ENCODE measurements at regions not wholly inside any gene's neighbourhood (a gene's known extent, or its start where the extent isn't known, plus 50 kb on each side); places are given as distances from the start of the nearest gene placed in this dataset.

DNA sequence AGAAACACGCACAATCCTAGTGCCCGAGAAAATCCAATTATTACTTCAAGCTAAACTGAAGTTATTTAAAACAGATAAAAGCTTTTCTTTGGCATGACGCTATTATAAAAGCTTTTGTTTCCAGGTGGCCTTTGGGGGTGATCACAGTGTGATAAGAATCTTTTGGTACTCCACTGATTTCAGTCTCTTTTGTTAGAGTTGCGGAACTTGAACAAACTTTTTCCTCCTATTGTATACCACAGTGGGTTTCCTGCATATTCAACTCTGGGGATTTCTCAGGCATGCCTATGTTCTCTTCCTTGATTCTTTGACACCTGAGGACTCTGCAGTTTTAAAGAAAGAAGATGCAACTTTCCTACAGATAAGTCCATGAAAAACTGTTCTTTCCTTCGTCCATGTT is 99.7 kb upstream of the PITRM1 start:
- no peak overlapping the region for H3K9ac ChIP-seq (ENCODE audit: insufficient read length)
- H3K4me3 ChIP-seq: no peak overlapping the region
- no peak for DNase-seq (ENCODE audit: low read depth, low spot score)
- TF ChIP-seq POLR2AphosphoS5 (IDR thresholded peaks at IDR 0.05; ENCODE audit: borderline replicate concordance, low read depth, low read length) (no peak), FOXP2 (optimal IDR thresholded peaks at IDR 0.05; ENCODE audit: control extremely low read depth, extremely low read length, insufficient read depth) (no peak), EZH2 (IDR thresholded peaks at IDR 0.05) (no peak)
- no peaks in the 10 kb centered on the region for H3K36me3 ChIP-seq (ENCODE audit: insufficient read depth, low read length)
- no peak overlapping the region for H3K27ac ChIP-seq
- no peaks in the 10 kb centered on the region for H3K9me3 ChIP-seq (ENCODE audit: low read depth, low read length)

DNA sequence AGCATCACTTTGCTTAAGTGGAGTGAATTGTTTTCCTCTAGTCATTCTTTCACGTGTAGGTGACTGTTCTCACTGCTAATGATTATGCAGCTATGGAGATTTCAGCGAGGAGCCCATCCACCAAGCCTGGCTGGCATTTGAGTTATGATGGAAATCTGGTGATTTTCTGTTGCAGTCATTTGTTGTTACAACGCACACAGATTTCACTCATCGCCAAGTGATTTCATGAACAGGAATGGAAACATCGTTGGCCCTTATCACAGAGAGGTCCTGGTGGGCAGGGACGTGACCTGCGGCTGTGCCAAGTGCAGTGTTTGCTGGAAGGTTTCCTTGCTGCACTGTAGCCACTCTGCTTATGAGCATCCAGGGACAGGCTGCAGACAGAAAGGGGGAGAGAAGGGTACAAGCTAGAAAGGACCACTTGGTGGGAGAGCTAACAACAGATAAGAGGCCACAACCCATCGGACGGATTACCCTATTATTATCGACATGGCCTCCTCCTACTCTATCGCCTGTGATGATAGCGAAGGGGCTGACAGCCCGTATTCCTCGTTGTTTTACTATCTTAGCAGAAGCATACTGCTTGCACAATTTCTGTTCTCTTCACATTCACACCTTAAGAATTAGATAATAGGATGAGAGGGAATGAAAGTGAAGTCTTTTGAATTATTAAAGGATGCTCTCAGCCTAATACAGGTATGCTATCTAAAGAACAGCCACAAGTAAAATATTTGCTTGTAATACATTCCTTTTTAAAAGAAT is 99.0 kb upstream of the PITRM1 start:
- no peak for DNase-seq (ENCODE audit: low read depth, low spot score)
- H3K27ac ChIP-seq: no peak overlapping the region
- TF ChIP-seq POLR2AphosphoS5 (IDR thresholded peaks at IDR 0.05; ENCODE audit: borderline replicate concordance, low read depth, low read length) (no peak), FOXP2 (optimal IDR thresholded peaks at IDR 0.05; ENCODE audit: control extremely low read depth, extremely low read length, insufficient read depth) (no peak), EZH2 (IDR thresholded peaks at IDR 0.05) (no peak)
- H3K36me3 ChIP-seq (ENCODE audit: insufficient read depth, low read length): no peaks in the 10 kb centered on the region
- H3K4me3 ChIP-seq: no peak overlapping the region
- no peak overlapping the region for H3K9ac ChIP-seq (ENCODE audit: insufficient read length)
- no peaks in the 10 kb centered on the region for H3K9me3 ChIP-seq (ENCODE audit: low read depth, low read length)

- Histone ChIP-seq H3K9me3 (ENCODE audit: low read depth, low read length) (no peaks in the 10 kb centered on the region), H3K9ac (ENCODE audit: insufficient read length) (no peak overlapping the region), H3K27ac (no peak overlapping the region), H3K4me3 (no peak overlapping the region), H3K36me3 (ENCODE audit: insufficient read depth, low read length) (no peaks in the 10 kb centered on the region)
- DNase-seq (ENCODE audit: low read depth, low spot score): no peak
- TF ChIP-seq POLR2AphosphoS5 (IDR thresholded peaks at IDR 0.05; ENCODE audit: borderline replicate concordance, low read depth, low read length): no peak
- TF ChIP-seq FOXP2 (optimal IDR thresholded peaks at IDR 0.05; ENCODE audit: control extremely low read depth, extremely low read length, insufficient read depth): no peak
- no peak for TF ChIP-seq EZH2 (IDR thresholded peaks at IDR 0.05)
Measured at GRCh38 chr10:3270577-3271316, 98.2 kb upstream of the PITRM1 start.

GRCh38 chr10:3268025-3268424 is 95.4 kb upstream of the PITRM1 start:
- DNase-seq (ENCODE audit: low read depth, low spot score): no peak

GRCh38 chr10:3265088-3265487 is 92.5 kb upstream of the PITRM1 start:
- no peak overlapping the region for H3K4me3 ChIP-seq
- DNase-seq (ENCODE audit: low read depth, low spot score): no peak
- no peak overlapping the region for H3K27ac ChIP-seq
- no peaks in the 10 kb centered on the region for H3K9me3 ChIP-seq (ENCODE audit: low read depth, low read length)
- H3K9ac ChIP-seq (ENCODE audit: insufficient read length): no peak overlapping the region
- TF ChIP-seq POLR2AphosphoS5 (IDR thresholded peaks at IDR 0.05; ENCODE audit: borderline replicate concordance, low read depth, low read length) (no peak), FOXP2 (optimal IDR thresholded peaks at IDR 0.05; ENCODE audit: control extremely low read depth, extremely low read length, insufficient read depth) (no peak), EZH2 (IDR thresholded peaks at IDR 0.05) (no peak)
- H3K36me3 ChIP-seq (ENCODE audit: insufficient read depth, low read length): no peaks in the 10 kb centered on the region

More at GRCh38 chr10:3268025-3268424, 95.4 kb upstream of the PITRM1 start:
- Histone ChIP-seq H3K36me3 (ENCODE audit: insufficient read depth, low read length) (no peaks in the 10 kb centered on the region), H3K9me3 (ENCODE audit: low read depth, low read length) (no peaks in the 10 kb centered on the region), H3K27ac (no peak overlapping the region), H3K9ac (ENCODE audit: insufficient read length) (no peak overlapping the region), H3K4me3 (no peak overlapping the region)
- TF ChIP-seq EZH2 (IDR thresholded peaks at IDR 0.05) (no peak), POLR2AphosphoS5 (IDR thresholded peaks at IDR 0.05; ENCODE audit: borderline replicate concordance, low read depth, low read length) (no peak), FOXP2 (optimal IDR thresholded peaks at IDR 0.05; ENCODE audit: control extremely low read depth, extremely low read length, insufficient read depth) (no peak)

- H3K9ac ChIP-seq (ENCODE audit: insufficient read length): no peak overlapping the region
- H3K9me3 ChIP-seq (ENCODE audit: low read depth, low read length): no peaks in the 10 kb centered on the region
- no peak overlapping the region for H3K27ac ChIP-seq
- TF ChIP-seq POLR2AphosphoS5 (IDR thresholded peaks at IDR 0.05; ENCODE audit: borderline replicate concordance, low read depth, low read length) (no peak), EZH2 (IDR thresholded peaks at IDR 0.05) (no peak), FOXP2 (optimal IDR thresholded peaks at IDR 0.05; ENCODE audit: control extremely low read depth, extremely low read length, insufficient read depth) (no peak)
- H3K4me3 ChIP-seq: no peak overlapping the region
- no peaks in the 10 kb centered on the region for H3K36me3 ChIP-seq (ENCODE audit: insufficient read depth, low read length)
- no peak for DNase-seq (ENCODE audit: low read depth, low spot score)
Measured at GRCh38 chr10:3264161-3264761, 91.7 kb upstream of the PITRM1 start.

- no peak for TF ChIP-seq EZH2 (IDR thresholded peaks at IDR 0.05)
- no peak for TF ChIP-seq POLR2AphosphoS5 (IDR thresholded peaks at IDR 0.05; ENCODE audit: borderline replicate concordance, low read depth, low read length)
- TF ChIP-seq FOXP2 (optimal IDR thresholded peaks at IDR 0.05; ENCODE audit: control extremely low read depth, extremely low read length, insufficient read depth): no peak
- Histone ChIP-seq H3K36me3 (ENCODE audit: insufficient read depth, low read length) (no peaks in the 10 kb centered on the region), H3K9me3 (ENCODE audit: low read depth, low read length) (no peaks in the 10 kb centered on the region), H3K27ac (no peak overlapping the region), H3K9ac (ENCODE audit: insufficient read length) (no peak overlapping the region), H3K4me3 (no peak overlapping the region)
- DNase-seq (ENCODE audit: low read depth, low spot score): no peak
Measured at GRCh38 chr10:3263747-3264146, 91.2 kb upstream of the PITRM1 start.

GRCh38 chr10:3263082-3263481 is 90.5 kb upstream of the PITRM1 start:
- no peak for DNase-seq (ENCODE audit: low read depth, low spot score)
- H3K36me3 ChIP-seq (ENCODE audit: insufficient read depth, low read length): no peaks in the 10 kb centered on the region
- H3K9me3 ChIP-seq (ENCODE audit: low read depth, low read length): no peaks in the 10 kb centered on the region
- H3K9ac ChIP-seq (ENCODE audit: insufficient read length): no peak overlapping the region
- no peak overlapping the region for H3K27ac ChIP-seq
- TF ChIP-seq POLR2AphosphoS5 (IDR thresholded peaks at IDR 0.05; ENCODE audit: borderline replicate concordance, low read depth, low read length) (no peak), FOXP2 (optimal IDR thresholded peaks at IDR 0.05; ENCODE audit: control extremely low read depth, extremely low read length, insufficient read depth) (no peak), EZH2 (IDR thresholded peaks at IDR 0.05) (no peak)
- H3K4me3 ChIP-seq: no peak overlapping the region
